C4-2B (cell line): ENCODE measurements at regions not wholly inside any gene's neighbourhood (a gene's known extent, or its start where the extent isn't known, plus 50 kb on each side); places are given as distances from the start of the nearest gene placed in this dataset.

Source experiments
- H3K27ac ChIP-seq: fragments of 450-650 bp; 2 replicates; pipeline ENCODE4 v1.5.1; 2017
- ZFX ChIP-seq: fragments of 450-650 bp; IDR thresholded peaks from 2 replicates; pipeline ENCODE4 v1.6.1; 2017
- TF ChIP-seq, protein P1 (sequence below): fragments of 450-650 bp; conservative IDR thresholded peaks from 2 replicates; pipeline ENCODE4 v1.5.1; 2017; ENCODE audit warnings: mild to moderate bottlenecking

GRCh38 chr5:30104872-30105596, 1088.5 kb upstream of the CDH6 start:
- no peak overlapping the region for H3K27ac ChIP-seq
- no peak for TF ChIP-seq ZFX
- TF ChIP-seq, protein P1, sequence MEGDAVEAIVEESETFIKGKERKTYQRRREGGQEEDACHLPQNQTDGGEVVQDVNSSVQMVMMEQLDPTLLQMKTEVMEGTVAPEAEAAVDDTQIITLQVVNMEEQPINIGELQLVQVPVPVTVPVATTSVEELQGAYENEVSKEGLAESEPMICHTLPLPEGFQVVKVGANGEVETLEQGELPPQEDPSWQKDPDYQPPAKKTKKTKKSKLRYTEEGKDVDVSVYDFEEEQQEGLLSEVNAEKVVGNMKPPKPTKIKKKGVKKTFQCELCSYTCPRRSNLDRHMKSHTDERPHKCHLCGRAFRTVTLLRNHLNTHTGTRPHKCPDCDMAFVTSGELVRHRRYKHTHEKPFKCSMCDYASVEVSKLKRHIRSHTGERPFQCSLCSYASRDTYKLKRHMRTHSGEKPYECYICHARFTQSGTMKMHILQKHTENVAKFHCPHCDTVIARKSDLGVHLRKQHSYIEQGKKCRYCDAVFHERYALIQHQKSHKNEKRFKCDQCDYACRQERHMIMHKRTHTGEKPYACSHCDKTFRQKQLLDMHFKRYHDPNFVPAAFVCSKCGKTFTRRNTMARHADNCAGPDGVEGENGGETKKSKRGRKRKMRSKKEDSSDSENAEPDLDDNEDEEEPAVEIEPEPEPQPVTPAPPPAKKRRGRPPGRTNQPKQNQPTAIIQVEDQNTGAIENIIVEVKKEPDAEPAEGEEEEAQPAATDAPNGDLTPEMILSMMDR = no peak

GRCh38 chr5:30103452-30104202, 1089.9 kb upstream of the CDH6 start:
- TF ChIP-seq, protein P1 = no peak
- TF ChIP-seq ZFX = no peak
- H3K27ac ChIP-seq = no peak overlapping the region

GRCh38 chr5:30103052-30103451, 1090.4 kb upstream of the CDH6 start:
- H3K27ac ChIP-seq = no peak overlapping the region
- TF ChIP-seq, protein P1 = no peak
- no peak for TF ChIP-seq ZFX

DNA sequence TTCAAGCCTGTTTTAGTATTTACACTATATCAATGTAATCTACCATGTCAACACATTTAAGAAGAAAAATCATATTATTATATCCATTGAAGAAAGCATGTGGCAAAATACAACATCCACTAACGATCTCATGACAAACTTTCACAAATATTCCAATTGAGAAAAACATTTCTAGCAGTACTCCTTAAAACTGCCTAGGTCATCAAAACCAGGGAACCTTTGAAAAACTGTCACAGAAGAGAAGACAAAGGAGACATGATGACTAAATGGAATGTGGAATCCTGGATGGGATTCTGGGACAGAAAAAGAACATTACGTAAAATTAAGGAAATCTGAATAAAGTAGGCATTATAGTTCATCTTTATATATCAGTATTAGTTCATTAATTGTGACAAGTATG, 1091.3 kb upstream of the CDH6 start:
- TF ChIP-seq, protein P1 = no peak
- no peak for TF ChIP-seq ZFX
- no peak overlapping the region for H3K27ac ChIP-seq

GRCh38 chr5:30100929-30101328, 1092.6 kb upstream of the CDH6 start:
- no peak overlapping the region for H3K27ac ChIP-seq
- TF ChIP-seq, protein P1 = no peak
- no peak for TF ChIP-seq ZFX

DNA sequence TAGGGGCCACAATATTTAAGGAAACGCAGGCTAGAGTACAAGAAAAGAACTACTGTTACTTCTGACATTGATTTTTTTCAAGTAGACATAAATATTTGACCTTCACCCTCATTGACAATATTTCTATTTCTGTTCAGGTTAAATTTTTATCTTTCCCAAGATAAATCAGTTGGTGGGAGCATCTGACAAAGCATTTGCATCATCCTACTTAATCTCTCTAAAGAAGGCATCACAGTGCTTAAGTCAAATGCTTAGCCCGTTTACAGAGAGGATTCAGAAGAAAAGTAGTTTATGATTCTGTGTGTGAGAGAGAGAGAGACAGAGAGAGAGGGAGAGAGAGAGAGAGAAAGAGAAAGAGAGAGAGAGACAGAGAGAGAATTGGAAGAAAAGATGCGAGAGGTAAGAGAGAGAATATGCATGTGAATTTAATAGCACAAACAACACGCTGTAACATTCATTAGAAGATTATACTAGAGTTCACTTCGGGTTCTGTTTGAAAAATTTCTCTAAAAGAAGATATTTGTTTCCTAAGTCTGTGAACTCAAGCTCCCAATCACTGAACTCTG, 1093.3 kb upstream of the CDH6 start:
- no peak overlapping the region for H3K27ac ChIP-seq
- TF ChIP-seq, protein P1 = no peak
- no peak for TF ChIP-seq ZFX

GRCh38 chr5:30099634-30100033, 1093.9 kb upstream of the CDH6 start:
- TF ChIP-seq, protein P1 = no peak
- TF ChIP-seq ZFX = no peak
- no peak overlapping the region for H3K27ac ChIP-seq
